DND-41 (cell line): ENCODE measurements at regions not wholly inside any gene's neighbourhood (a gene's known extent, or its start where the extent isn't known, plus 50 kb on each side); places are given as distances from the start of the nearest gene placed in this dataset.

Source experiments
- ATAC-seq: fragments of 200-7000 bp; cut with Tn5 transposase; 3 replicates; pipeline ENCODE4 v1.9.1; 2021; ENCODE audit warnings: low read depth; ENCODE audit not compliant: insufficient read depth
- DNase-seq: peaks from one replicate; pipeline ENCODE4 v3.0.0-alpha.2; 2020
- H2AFZ ChIP-seq: 2 replicates; pipeline ENCODE4 v1.6.0; 2012; ENCODE audit warnings: low read depth, low read length
- H3K27ac ChIP-seq: 2 replicates; pipeline ENCODE4 v1.5.1; 2012; ENCODE audit warnings: low read length, inconsistent platforms
- H3K27me3 ChIP-seq: fragments of 200-600 bp; sonication (generic); 2 replicates; pipeline ENCODE4 v1.6.0; 2012; ENCODE audit warnings: low read length, mild to moderate bottlenecking, inconsistent platforms; ENCODE audit not compliant: insufficient read depth, poor library complexity
- H3K36me3 ChIP-seq: 2 replicates; pipeline ENCODE4 v1.5.1; 2012; ENCODE audit warnings: low read length, inconsistent platforms; ENCODE audit not compliant: insufficient read depth
- H3K4me1 ChIP-seq: 2 replicates; pipeline ENCODE4 v1.5.1; 2012; ENCODE audit warnings: mild to moderate bottlenecking, low read length; ENCODE audit not compliant: insufficient read depth
- H3K4me2 ChIP-seq: 2 replicates; pipeline ENCODE4 v1.6.0; 2012; ENCODE audit warnings: mild to moderate bottlenecking, moderate library complexity, low read length, inconsistent platforms; ENCODE audit not compliant: insufficient read depth
- H3K4me3 ChIP-seq, 2 experiments: fragments of 200-600 bp in 1 of 2; shearing (Covaris generic) in 1 of 2; 2 replicates each; pipeline ENCODE4 v1.5.1; 2012 to 2016; ENCODE audit warnings: inconsistent platforms in 2 of 2, low read length in 2 of 2, mild to moderate bottlenecking in 2 of 2, low read depth in 1 of 2, moderate library complexity in 1 of 2
- H3K79me2 ChIP-seq: 2 replicates; pipeline ENCODE4 v1.6.0; 2012; ENCODE audit warnings: low read length, inconsistent platforms; ENCODE audit not compliant: insufficient read depth
- H3K9ac ChIP-seq: 2 replicates; pipeline ENCODE4 v1.6.0; 2012; ENCODE audit warnings: low read depth, mild to moderate bottlenecking, inconsistent platforms, low read length, moderate library complexity
- H3K9me3 ChIP-seq: 2 replicates; pipeline ENCODE4 v1.5.1; 2012; ENCODE audit warnings: low read length, moderate library complexity, mild to moderate bottlenecking, inconsistent platforms; ENCODE audit not compliant: insufficient read depth, severe bottlenecking
- H4K20me1 ChIP-seq: 2 replicates; pipeline ENCODE4 v1.6.0; 2012; ENCODE audit warnings: low read length; ENCODE audit not compliant: insufficient read depth
- EZH2 ChIP-seq: IDR thresholded peaks from 3 replicates; pipeline ENCODE4 v1.6.1; 2012; ENCODE audit warnings: borderline replicate concordance, low read depth, mild to moderate bottlenecking, moderate library complexity, low read length, inconsistent platforms; ENCODE audit not compliant: severe bottlenecking
- TF ChIP-seq, protein P1 (sequence below): IDR thresholded peaks from 2 replicates; pipeline ENCODE4 v1.5.1; 2012; ENCODE audit warnings: borderline replicate concordance, low read length, moderate library complexity, mild to moderate bottlenecking; ENCODE audit not compliant: poor library complexity, severe bottlenecking; ENCODE audit errors: extremely low read depth

DNA sequence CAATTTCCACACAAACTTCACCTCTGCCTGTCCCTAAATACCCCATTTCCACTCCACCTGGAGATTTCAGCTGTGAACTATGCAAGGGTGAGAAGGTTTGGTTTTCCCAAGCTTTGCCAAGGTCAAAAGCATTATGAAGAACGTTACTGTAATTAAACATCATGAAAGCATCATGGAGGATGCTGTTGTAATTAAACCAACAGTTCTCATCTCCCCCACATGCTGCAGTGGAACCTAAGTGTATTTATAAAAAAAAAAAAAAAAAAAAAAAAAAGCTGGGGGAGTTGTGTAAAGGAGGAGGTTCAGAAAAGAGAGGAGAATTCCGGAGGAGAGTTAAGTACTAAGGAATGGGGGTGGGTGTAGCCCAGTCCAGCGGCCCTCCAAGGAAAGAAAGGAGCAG, 474.9 kb upstream of the JARID2 start:
- ATAC-seq: no peak
- Histone ChIP-seq H3K4me2 (no peak overlapping the region), H3K4me3 (no peak overlapping the region)

DNA sequence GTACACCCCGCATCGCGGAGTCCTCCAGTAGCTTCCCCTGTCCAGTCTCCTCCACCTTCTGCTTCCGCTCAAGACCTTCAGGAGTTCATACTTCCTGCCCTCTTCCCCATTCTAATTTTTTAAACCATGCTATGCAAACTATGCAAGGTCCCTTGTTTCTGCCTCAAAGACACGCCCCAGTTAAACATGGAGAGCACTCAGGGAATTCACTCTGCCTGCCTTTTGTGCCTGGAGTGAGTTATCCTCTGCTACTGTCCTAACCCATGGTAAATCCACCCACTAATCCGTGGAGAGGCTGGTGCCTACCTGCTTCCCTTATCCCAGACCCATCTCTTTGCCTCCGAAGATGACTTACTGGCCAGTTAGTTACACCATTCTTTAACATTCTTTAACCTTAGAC, 473.7 kb upstream of the JARID2 start:
- H3K9ac ChIP-seq: no peak overlapping the region
- peaks cover 11% of the 10 kb centered on the region for H3K4me1 ChIP-seq
- no peak overlapping the region for H3K27ac ChIP-seq
- H3K4me3 ChIP-seq: no peak overlapping the region
- DNase-seq (no peak), ATAC-seq (no peak)
- no peaks in the 10 kb centered on the region for H3K79me2 ChIP-seq
- H3K9me3 ChIP-seq: no peaks in the 10 kb centered on the region
- no peak overlapping the region for H3K4me2 ChIP-seq
- H2AFZ ChIP-seq: no peak overlapping the region
- TF ChIP-seq, protein P1, sequence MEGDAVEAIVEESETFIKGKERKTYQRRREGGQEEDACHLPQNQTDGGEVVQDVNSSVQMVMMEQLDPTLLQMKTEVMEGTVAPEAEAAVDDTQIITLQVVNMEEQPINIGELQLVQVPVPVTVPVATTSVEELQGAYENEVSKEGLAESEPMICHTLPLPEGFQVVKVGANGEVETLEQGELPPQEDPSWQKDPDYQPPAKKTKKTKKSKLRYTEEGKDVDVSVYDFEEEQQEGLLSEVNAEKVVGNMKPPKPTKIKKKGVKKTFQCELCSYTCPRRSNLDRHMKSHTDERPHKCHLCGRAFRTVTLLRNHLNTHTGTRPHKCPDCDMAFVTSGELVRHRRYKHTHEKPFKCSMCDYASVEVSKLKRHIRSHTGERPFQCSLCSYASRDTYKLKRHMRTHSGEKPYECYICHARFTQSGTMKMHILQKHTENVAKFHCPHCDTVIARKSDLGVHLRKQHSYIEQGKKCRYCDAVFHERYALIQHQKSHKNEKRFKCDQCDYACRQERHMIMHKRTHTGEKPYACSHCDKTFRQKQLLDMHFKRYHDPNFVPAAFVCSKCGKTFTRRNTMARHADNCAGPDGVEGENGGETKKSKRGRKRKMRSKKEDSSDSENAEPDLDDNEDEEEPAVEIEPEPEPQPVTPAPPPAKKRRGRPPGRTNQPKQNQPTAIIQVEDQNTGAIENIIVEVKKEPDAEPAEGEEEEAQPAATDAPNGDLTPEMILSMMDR: no peak
- no peak for TF ChIP-seq EZH2
- no peaks in the 10 kb centered on the region for H4K20me1 ChIP-seq
- no peaks in the 10 kb centered on the region for H3K27me3 ChIP-seq
- no peaks in the 10 kb centered on the region for H3K36me3 ChIP-seq

More for the DNA sequence above, 474.9 kb upstream of the JARID2 start:
- Histone ChIP-seq H3K4me1 (peaks cover 11% of the 10 kb centered on the region), H2AFZ (no peak overlapping the region), H4K20me1 (no peaks in the 10 kb centered on the region), H3K27ac (no peak overlapping the region), H3K79me2 (no peaks in the 10 kb centered on the region), H3K27me3 (no peaks in the 10 kb centered on the region), H3K9me3 (no peaks in the 10 kb centered on the region), H3K36me3 (no peaks in the 10 kb centered on the region), H3K9ac (no peak overlapping the region)
- TF ChIP-seq, protein P1: no peak
- TF ChIP-seq EZH2: no peak
- no peak for DNase-seq

DNA sequence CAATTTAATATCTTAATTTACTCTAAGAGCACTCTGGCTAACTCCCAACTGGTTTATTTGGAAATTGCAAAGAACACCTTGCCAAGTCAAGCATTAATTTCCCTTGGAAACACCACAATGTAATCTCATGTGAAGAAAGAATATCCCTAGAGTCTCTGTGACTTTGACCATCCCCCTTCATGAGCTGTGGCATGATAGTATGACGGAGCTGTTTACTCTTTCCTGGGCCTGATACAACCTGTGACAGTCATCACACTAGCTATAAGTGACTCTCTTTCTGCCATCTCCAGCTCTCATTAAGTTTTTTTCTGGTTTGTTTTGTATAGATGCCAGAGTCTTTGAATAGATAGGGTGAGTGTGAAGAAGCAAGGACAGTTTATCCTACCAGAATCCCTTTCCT, 470.3 kb upstream of the JARID2 start:
- H3K27me3 ChIP-seq: no peaks in the 10 kb centered on the region
- no peak overlapping the region for H2AFZ ChIP-seq
- no peak overlapping the region for H3K27ac ChIP-seq
- DNase-seq (no peak), ATAC-seq (no peak)
- no peak overlapping the region for H3K9ac ChIP-seq
- no peaks in the 10 kb centered on the region for H3K4me1 ChIP-seq
- H3K79me2 ChIP-seq: no peaks in the 10 kb centered on the region
- no peaks in the 10 kb centered on the region for H3K9me3 ChIP-seq
- no peaks in the 10 kb centered on the region for H3K36me3 ChIP-seq
- H3K4me2 ChIP-seq: no peak overlapping the region
- H3K4me3 ChIP-seq: no peak overlapping the region
- TF ChIP-seq, protein P1: no peak
- TF ChIP-seq EZH2: no peak
- no peaks in the 10 kb centered on the region for H4K20me1 ChIP-seq

DNA sequence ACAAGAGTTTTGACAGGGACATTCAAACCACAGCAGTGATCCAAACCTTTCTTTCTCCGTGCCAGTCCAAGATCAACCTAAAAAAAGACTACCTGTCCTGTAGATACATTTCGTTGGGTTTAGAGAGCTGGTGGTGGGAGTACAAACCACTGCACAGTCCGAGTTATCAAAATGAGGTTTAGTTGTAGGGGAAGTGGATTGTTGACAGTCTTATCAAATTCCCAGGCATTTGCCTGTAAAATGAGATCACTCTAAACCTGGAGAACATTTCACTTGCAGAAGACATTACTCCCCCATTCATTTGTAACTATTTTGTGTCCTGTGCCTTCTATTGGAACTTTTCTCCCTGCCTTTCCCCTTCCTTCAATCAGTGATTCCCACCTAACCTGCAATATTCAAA, 469.6 kb upstream of the JARID2 start:
- no peaks in the 10 kb centered on the region for H3K79me2 ChIP-seq
- no peak overlapping the region for H2AFZ ChIP-seq
- no peak overlapping the region for H3K4me3 ChIP-seq
- H3K4me2 ChIP-seq: no peak overlapping the region
- H3K36me3 ChIP-seq: no peaks in the 10 kb centered on the region
- H3K4me1 ChIP-seq: no peaks in the 10 kb centered on the region
- no peaks in the 10 kb centered on the region for H4K20me1 ChIP-seq
- no peak for TF ChIP-seq EZH2
- TF ChIP-seq, protein P1: no peak
- no peaks in the 10 kb centered on the region for H3K27me3 ChIP-seq
- DNase-seq: no peak
- no peak overlapping the region for H3K9ac ChIP-seq
- no peaks in the 10 kb centered on the region for H3K9me3 ChIP-seq
- no peak for ATAC-seq
- H3K27ac ChIP-seq: no peak overlapping the region
